ENCODE measurements at regions not wholly inside any gene's neighbourhood (a gene's known extent, or its start where the extent isn't known, plus 50 kb on each side); places are given as distances from the start of the nearest gene placed in this dataset.
"Not testable (repeated sequence)": the region's sequence is repeated elsewhere in the genome, so short reads cannot be mapped to it uniquely, and the experiment has no call there.

DNA sequence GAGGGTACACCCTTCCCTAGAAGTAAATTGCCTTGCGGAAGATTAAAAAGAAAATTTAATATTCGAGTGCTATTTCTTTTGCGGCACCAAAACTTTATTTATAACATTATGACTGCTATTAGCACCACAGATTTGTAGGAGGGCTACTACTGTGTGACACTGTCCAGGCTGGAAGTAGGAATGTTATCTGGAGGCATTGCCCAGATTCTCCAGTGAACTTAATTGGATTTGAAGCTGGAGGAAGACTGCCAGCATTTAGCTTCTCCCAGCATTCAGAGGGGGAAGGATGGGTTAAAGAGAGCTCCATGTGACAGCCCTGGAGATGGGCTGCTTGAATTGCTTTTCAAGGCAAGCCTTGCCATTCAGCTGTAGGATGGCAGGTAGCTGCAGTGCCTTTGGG lies 107.0 kb upstream of the RBM19 start:
- no peak for DNase-seq (ENCODE audit: low read depth)

DNA sequence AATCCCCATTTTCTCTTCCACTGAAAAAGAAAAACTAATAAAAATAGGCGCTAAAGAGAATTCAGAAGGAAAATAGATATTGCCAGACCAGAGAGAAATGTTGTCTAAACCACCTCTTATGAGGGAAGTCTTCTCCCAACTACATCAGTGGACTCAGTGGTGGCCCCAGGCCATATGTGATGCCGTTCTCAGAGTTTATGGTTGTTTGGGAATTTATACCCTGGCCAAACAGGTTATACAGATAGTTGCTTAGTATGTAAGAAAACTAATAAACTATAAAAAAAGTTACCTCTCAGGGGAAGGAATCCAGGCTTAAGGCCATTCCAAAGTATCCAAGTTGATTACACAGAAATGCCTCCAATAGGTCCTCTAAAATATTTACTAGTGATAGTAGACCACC lies 103.4 kb upstream of the RBM19 start:
- TF ChIP-seq, protein P1, sequence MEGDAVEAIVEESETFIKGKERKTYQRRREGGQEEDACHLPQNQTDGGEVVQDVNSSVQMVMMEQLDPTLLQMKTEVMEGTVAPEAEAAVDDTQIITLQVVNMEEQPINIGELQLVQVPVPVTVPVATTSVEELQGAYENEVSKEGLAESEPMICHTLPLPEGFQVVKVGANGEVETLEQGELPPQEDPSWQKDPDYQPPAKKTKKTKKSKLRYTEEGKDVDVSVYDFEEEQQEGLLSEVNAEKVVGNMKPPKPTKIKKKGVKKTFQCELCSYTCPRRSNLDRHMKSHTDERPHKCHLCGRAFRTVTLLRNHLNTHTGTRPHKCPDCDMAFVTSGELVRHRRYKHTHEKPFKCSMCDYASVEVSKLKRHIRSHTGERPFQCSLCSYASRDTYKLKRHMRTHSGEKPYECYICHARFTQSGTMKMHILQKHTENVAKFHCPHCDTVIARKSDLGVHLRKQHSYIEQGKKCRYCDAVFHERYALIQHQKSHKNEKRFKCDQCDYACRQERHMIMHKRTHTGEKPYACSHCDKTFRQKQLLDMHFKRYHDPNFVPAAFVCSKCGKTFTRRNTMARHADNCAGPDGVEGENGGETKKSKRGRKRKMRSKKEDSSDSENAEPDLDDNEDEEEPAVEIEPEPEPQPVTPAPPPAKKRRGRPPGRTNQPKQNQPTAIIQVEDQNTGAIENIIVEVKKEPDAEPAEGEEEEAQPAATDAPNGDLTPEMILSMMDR (IDR thresholded peaks at IDR 0.05; ENCODE audit: low read depth, low read length, missing control alignments): no peak
- DNase-seq (ENCODE audit: low read depth): no peak

More for the DNA sequence above, 107.0 kb upstream of the RBM19 start:
- H3K4me3 ChIP-seq (ENCODE audit: low read depth, low read length): no peak overlapping the region
- TF ChIP-seq, protein P1 (IDR thresholded peaks at IDR 0.05; ENCODE audit: low read depth, low read length, missing control alignments): no peak

DNA sequence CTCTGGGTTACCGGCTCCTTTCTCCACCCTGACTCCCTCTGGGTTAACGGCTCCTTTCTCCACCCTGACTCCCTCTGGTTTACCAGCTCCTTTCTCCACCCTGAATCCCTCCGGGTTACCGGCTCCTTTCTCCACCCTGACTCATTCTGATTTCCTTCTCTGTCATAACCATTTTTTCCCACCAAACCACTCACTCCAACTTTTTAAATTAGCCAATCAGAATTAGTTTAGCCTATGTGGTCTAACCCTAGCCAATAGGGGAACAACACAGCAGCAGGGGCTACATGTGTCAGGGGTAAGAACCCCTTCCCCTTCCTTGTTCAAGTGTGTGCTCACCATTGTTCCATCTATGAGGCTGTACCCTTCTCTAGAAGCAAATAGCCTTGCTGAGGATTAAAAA lies 98.4 kb upstream of the RBM19 start:
- TF ChIP-seq, protein P1 (IDR thresholded peaks at IDR 0.05; ENCODE audit: low read depth, low read length, missing control alignments): no peak
- no peak overlapping the region for H3K4me3 ChIP-seq (ENCODE audit: low read depth, low read length)
- no peak for DNase-seq (ENCODE audit: low read depth)

More for the DNA sequence above, 103.4 kb upstream of the RBM19 start:
- H3K4me3 ChIP-seq (ENCODE audit: low read depth, low read length): no peak overlapping the region

DNA sequence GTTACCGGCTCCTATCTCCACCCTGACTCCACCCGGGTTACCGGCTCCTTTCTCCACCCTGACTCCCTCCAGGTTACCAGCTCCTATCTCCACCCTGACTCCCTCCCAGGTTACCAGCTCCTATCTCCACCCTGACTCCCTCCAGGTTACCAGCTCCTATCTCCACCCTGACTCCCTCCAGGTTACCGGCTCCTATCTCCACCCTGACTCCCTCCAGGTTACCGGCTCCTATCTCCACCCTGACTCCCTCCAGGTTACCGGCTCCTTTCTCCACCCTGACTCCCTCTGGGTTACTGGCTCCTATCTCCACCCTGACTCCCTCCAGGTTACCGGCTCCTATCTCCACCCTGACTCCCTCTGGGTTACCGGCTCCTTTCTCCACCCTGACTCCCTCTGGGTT lies 97.9 kb upstream of the RBM19 start:
- DNase-seq (ENCODE audit: low read depth); H3K4me3 ChIP-seq (ENCODE audit: low read depth, low read length): not testable (repeated sequence)

DNA sequence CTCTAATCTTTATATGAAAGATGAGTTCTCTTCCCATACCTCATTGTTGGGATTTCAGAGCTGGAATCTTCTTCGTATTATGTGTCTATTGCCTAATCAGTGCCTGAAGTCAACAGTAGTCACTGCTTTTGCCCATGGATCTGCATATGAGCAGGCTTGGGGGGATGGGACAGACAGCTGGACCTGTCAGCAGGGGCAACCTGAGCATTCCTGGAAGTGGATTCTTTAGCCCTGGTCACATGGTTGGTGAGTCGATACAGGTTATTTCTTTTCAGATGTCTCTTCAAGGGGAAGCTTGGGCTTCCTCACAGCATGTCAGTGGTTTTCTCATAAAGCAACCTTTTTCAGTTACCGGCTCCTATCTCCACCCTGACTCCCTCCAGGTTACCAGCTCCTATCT lies 97.3 kb upstream of the RBM19 start:
- DNase-seq (ENCODE audit: low read depth): no peak
- TF ChIP-seq, protein P1 (IDR thresholded peaks at IDR 0.05; ENCODE audit: low read depth, low read length, missing control alignments): no peak
- no peak overlapping the region for H3K4me3 ChIP-seq (ENCODE audit: low read depth, low read length)

DNA sequence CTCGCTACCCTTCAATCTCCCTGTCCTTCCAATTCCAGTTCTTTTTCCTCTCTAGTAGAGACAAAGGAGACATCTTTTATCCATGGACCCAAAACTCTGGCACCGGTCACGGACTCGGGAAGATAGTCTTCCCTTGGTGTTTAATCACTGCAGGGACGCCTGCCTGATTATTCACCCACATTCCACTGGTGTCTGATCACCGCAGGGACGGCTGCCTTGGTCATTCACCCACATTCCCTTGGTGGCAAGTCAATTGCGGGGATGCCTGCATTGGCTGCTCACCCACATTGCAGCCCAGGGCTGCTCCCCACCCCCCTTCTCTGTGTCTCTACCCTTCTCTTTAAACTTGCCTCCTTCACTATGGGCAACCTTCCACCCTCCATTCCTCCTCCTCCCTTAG lies 90.2 kb upstream of the RBM19 start:
- H3K4me3 ChIP-seq (ENCODE audit: low read depth, low read length): not testable (repeated sequence)

DNA sequence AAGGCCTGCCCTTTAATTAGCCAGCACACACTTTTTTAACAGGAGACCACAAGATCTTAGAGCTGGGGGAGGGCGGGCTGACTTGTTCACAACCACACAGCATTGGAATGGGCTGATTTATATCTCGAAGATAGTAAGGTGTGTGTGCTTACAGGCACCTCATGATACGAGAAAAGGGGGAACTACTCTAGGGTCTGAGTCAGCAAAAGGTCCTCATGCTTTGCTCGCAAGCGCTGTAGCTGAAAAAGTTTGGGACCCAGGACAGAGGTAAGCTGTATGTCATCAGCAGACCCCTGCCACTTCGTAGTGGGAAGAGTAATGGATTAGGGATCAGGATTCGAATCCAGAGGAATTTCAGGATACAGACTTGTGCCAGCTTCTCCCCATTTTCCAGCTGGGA lies 88.9 kb upstream of the RBM19 start:
- TF ChIP-seq, protein P1 (IDR thresholded peaks at IDR 0.05; ENCODE audit: low read depth, low read length, missing control alignments): no peak
- no peak overlapping the region for H3K4me3 ChIP-seq (ENCODE audit: low read depth, low read length)
- DNase-seq (ENCODE audit: low read depth): no peak

More for the DNA sequence above, 90.2 kb upstream of the RBM19 start:
- DNase-seq (ENCODE audit: low read depth): not testable (repeated sequence)

DNA sequence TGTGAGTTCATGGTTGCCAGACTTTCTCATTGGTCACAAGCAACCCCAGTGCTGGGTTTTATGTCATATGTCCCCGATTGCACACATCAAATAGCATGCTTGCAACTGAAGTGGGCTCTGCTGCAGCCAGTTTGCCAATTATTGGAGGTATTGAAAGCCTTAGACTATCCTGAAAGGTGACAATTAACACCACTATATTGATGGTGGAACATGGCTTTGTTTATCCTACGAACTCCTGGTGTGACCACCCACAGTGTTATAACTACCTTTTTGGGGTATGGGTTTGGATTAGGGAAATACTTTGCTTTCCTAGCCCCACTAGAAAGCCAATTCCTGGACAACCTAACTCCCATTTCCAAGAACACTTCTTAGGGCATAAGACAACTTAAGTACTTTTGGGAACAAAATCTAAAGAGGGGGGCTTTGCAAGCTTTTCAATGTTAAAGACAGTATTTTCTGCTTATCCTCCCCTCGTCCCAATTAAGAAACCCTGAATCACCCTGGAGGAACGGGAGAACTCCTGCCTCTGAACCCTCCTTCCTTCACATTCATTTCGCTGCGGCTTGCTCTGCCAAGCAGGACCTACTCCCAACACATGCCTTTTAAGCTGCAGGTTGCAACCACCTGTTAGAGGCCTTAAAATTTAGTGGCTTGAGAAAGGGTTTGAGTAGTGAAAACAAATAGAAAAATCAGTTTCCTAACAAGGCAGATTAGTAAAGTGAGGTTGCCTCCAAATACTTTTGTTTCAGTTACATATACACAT lies 80.3 kb upstream of the RBM19 start:
- DNase-seq (ENCODE audit: low read depth): no peak
- TF ChIP-seq, protein P1 (IDR thresholded peaks at IDR 0.05; ENCODE audit: low read depth, low read length, missing control alignments): no peak
- H3K4me3 ChIP-seq (ENCODE audit: low read depth, low read length): no peak overlapping the region
